Heart left ventricle (tissue), 16 donors: ENCODE measurements at regions not wholly inside any gene's neighbourhood (a gene's known extent, or its start where the extent isn't known, plus 50 kb on each side); places are given as distances from the start of the nearest gene placed in this dataset.

Source experiments
- ATAC-seq, 4 donors: fragments of 200-7000 bp; cut with Tn5 transposase; one replicate each; pipeline ENCODE4 v1.9.1; 2020 to 2022; ENCODE audit warnings: moderate library complexity in 4 of 4, mild to moderate bottlenecking in 3 of 4, moderate number of reproducible peaks in 1 of 4
- DNase-seq, 5 donors: peaks; one replicate each; pipeline ENCODE4 v3.0.0-alpha.2; 2020
- H3K27ac ChIP-seq, 12 donors: fragments of 200-600 bp; sonication (generic) in 4 of 12; one replicate each; pipeline versions ENCODE4 v1.5.0 to v1.8.0; 2016 to 2022; ENCODE audit warnings: mild to moderate bottlenecking in 2 of 12
- H3K27me3 ChIP-seq, 9 donors: fragments of 200-600 bp; sonication (generic) in 2 of 9; one replicate each; pipeline versions ENCODE4 v1.5.1 to v1.8.0; 2016 to 2022; ENCODE audit warnings: mild to moderate bottlenecking in 3 of 9
- H3K36me3 ChIP-seq, 9 donors: fragments of 200-600 bp; sonication (generic) in 2 of 9; one replicate each; pipeline versions ENCODE4 v1.5.0 to v1.8.0; 2018 to 2022; ENCODE audit warnings: mild to moderate bottlenecking in 2 of 9
- H3K4me1 ChIP-seq, 12 donors: fragments of 200-600 bp; sonication (generic) in 4 of 12; one replicate each; pipeline versions ENCODE4 v1.5.0 to v1.8.0; 2016 to 2022; ENCODE audit warnings: mild to moderate bottlenecking in 3 of 12
- H3K4me3 ChIP-seq, 12 donors: fragments of 200-600 bp; sonication (generic) in 4 of 12; one replicate each; pipeline versions ENCODE4 v1.5.0 to v1.8.0; 2017 to 2022; ENCODE audit warnings: mild to moderate bottlenecking in 9 of 12, moderate library complexity in 4 of 12
- H3K9me3 ChIP-seq, 12 donors: fragments of 200-600 bp; sonication (generic) in 4 of 12; one replicate each; pipeline versions ENCODE4 v1.5.0 to v1.8.0; 2016 to 2022; ENCODE audit warnings: mild to moderate bottlenecking in 1 of 12
- CTCF ChIP-seq, 12 donors: fragments of 200-600 bp; sonication (generic) in 4 of 12; IDR thresholded peaks; one replicate each; pipeline versions ENCODE4 v1.5.0 to v1.8.0; 2018 to 2022; ENCODE audit warnings: antibody characterized with exemption in 12 of 12, mild to moderate bottlenecking in 5 of 12
- POLR2A ChIP-seq, 2 donors: fragments of 450-650 bp; IDR thresholded peaks; one replicate each; pipeline ENCODE4 v1.6.1; 2017; ENCODE audit warnings: antibody characterized with exemption in 2 of 2, mild to moderate bottlenecking in 2 of 2, moderate library complexity in 2 of 2
- WGBS, 4 donors: extraction: QIAGEN DNeasy Blood & Tissue Kit in 2 of 4; methylation state at CpG; one replicate each; pipeline versions ENCODE4 v1.1.5 to v1.1.7; 2013 to 2018; 5-methylcytosine and 5-hydroxymethylcytosine counted together
- intact Hi-C, 10 donors: fragments of 100-400 bp; cut with DNase I; formaldehyde crosslinking; loops; one replicate each; pipeline versions ENCODE4 v1.11.1 to v1.14.2; 2022
- donor health status: ischemic (EF 13 %, LVEDD 7.1; RV severe dilation, severe dysfunction).
- donor health status: healthy with polysubstance abuse.
- donor health status: DM: no; HTN: yes; CAD: no.
- donor health status: DM: no; HTN: no; CAD: no.
- donor health status: ischemic (EF 25% LVEDD 6.9; RV normal size, moderate dysfunction).
- donor health status: ischemic (EF 25% LVEDD 5.7; RV mildly dilated, moderate dysfunction).
- donor health status: healthy.
- donor health status: DM: yes; HTN: yes; CAD: no.
- donor health status: ischemic (EF 35%, LVEDD 5.7; RV mildly dilated, moderate dysfunction).
- donor health status: nonischemic (EF 11% LVEDD 7.7; RV severe dilation, severe dysfunction).
- donor health status: DM: yes; HTN: yes; CAD: no.
- donor health status: PGD.
- donor health status: ischemic (EF 29% LVEDD 5.4; RV normal size, mild dysfunction).
- donor health status: nonischemic (EF 23%, LVEDD 6.1; RV moderate dilation, normal function).

GRCh38 chr13:111020546-111020945 lies 94.6 kb upstream of the ARHGEF7 start:
- ATAC-seq = no peak
- 74 to 88% (median 78%) methylated on average over 6 of the region's 6 CpGs for WGBS, 4 donors
- Histone ChIP-seq H3K9me3 (peaks cover 0 to 28% (median 15%) of the 10 kb centered on the region in 12 donors), H3K4me3 (no peak overlapping the region), H3K27me3 (no peaks in the 10 kb centered on the region), H3K27ac (no peak overlapping the region), H3K4me1 (no peaks in the 10 kb centered on the region), H3K36me3 (no peaks in the 10 kb centered on the region)
- intact Hi-C loops = no loop called here
- DNase-seq = no peak
- TF ChIP-seq POLR2A (IDR thresholded peaks at IDR 0.05) (no peak), CTCF (IDR thresholded peaks at IDR 0.05) (no peak)

- intact Hi-C loops = no loop called here
- Histone ChIP-seq H3K27ac (no peak overlapping the region), H3K4me1 (no peaks in the 10 kb centered on the region), H3K27me3 (no peaks in the 10 kb centered on the region), H3K4me3 (no peak overlapping the region), H3K36me3 (no peaks in the 10 kb centered on the region), H3K9me3 (peaks cover 0 to 28% (median 15%) of the 10 kb centered on the region in 12 donors)
- no peak for ATAC-seq
- no peak for DNase-seq
- no peak for TF ChIP-seq POLR2A (IDR thresholded peaks at IDR 0.05)
- no peak for TF ChIP-seq CTCF (IDR thresholded peaks at IDR 0.05)
- WGBS, 4 donors = 91 to 97% (median 95%) methylated on average over 13 to 24 of the region's 24 CpGs
Observed at GRCh38 chr13:111020021-111020420, 95.1 kb upstream of the ARHGEF7 start.

- Histone ChIP-seq H3K9me3 (peaks cover 0 to 28% (median 15%) of the 10 kb centered on the region in 12 donors), H3K4me3 (no peak overlapping the region), H3K36me3 (no peaks in the 10 kb centered on the region), H3K27me3 (no peaks in the 10 kb centered on the region), H3K4me1 (no peaks in the 10 kb centered on the region), H3K27ac (no peak overlapping the region)
- 83 to 89% (median 86%) methylated on average over 26 of the region's 26 CpGs for WGBS, 4 donors
- ATAC-seq = peak in 1 of 4 donors; percentile 39
- DNase-seq = no peak
- intact Hi-C loops = no loop called here
- TF ChIP-seq POLR2A (IDR thresholded peaks at IDR 0.05) (no peak), CTCF (IDR thresholded peaks at IDR 0.05) (no peak)
Observed at GRCh38 chr13:111017755-111018459, 97.2 kb upstream of the ARHGEF7 start.

- Histone ChIP-seq H3K27me3 (no peaks in the 10 kb centered on the region), H3K27ac (no peak overlapping the region), H3K4me3 (no peak overlapping the region), H3K36me3 (no peaks in the 10 kb centered on the region), H3K9me3 (no peaks in the 10 kb centered on the region), H3K4me1 (peaks cover 0 to 9% (median 0%) of the 10 kb centered on the region in 12 donors)
- TF ChIP-seq POLR2A (IDR thresholded peaks at IDR 0.05) = no peak
- TF ChIP-seq CTCF (IDR thresholded peaks at IDR 0.05) = no peak
- DNase-seq (no peak), ATAC-seq (no peak)
- WGBS, 4 donors = 68 to 79% (median 74%) methylated on average over 3 of the region's 3 CpGs
- intact Hi-C loops = loop anchor here in 1 of 10 donors (5.0 kb wide), 1 partner anchor 96 kb away; the partner anchor contains the start of gene ANKRD10
Observed at GRCh38 chr13:111013196-111013595, 98.3 kb upstream of the ANKRD10 start.
